ENCODE measurements at regions not wholly inside any gene's neighbourhood (a gene's known extent, or its start where the extent isn't known, plus 50 kb on each side); places are given as distances from the start of the nearest gene placed in this dataset.
"Not testable (repeated sequence)": the region's sequence is repeated elsewhere in the genome, so short reads cannot be mapped to it uniquely, and the experiment has no call there.

GRCh38 chr3:125671461-125672243, 76.4 kb upstream of the OSBPL11 start:
- Histone ChIP-seq H3K36me3 (ENCODE audit: insufficient read depth in 1 of 2, low read depth in 1 of 2) (no peaks in the 10 kb centered on the region), H3K27ac (no peak overlapping the region), H3K4me1 (no peaks in the 10 kb centered on the region), H3K9me3 (no peaks in the 10 kb centered on the region), H3K27me3 (ENCODE audit: insufficient read depth in 3 of 3, low read length in 2 of 3) (no peaks in the 10 kb centered on the region), H3K4me3 (no peak overlapping the region)
- intact Hi-C loops (cut with DNase I), result no loop called here
- ATAC-seq (no peak), DNase-seq (no peak)
- no peak for TF ChIP-seq CTCF (IDR thresholded peaks at IDR 0.05)
- 89 to 97% (median 90%) methylated on average over 37 to 39 of the region's 39 CpGs for WGBS, 3 donors

GRCh38 chr3:125675791-125676190, 80.5 kb upstream of the OSBPL11 start:
- no peak overlapping the region for H3K27ac ChIP-seq
- ATAC-seq (peak in 1 of 4 donors; percentile 36), DNase-seq (no peak)
- H3K4me1 ChIP-seq, result no peaks in the 10 kb centered on the region
- 62 to 71% (median 62%) methylated on average over 4 of the region's 4 CpGs for WGBS, 3 donors
- no peak overlapping the region for H3K4me3 ChIP-seq
- no peaks in the 10 kb centered on the region for H3K9me3 ChIP-seq
- H3K27me3 ChIP-seq (ENCODE audit: insufficient read depth in 3 of 3, low read length in 2 of 3), result no peaks in the 10 kb centered on the region
- intact Hi-C loops (cut with DNase I), result no loop called here
- H3K36me3 ChIP-seq (ENCODE audit: insufficient read depth in 1 of 2, low read depth in 1 of 2), result no peaks in the 10 kb centered on the region
- no peak for TF ChIP-seq CTCF (IDR thresholded peaks at IDR 0.05)

- Histone ChIP-seq H3K4me3 (no peak overlapping the region), H3K4me1 (no peaks in the 10 kb centered on the region), H3K27me3 (ENCODE audit: insufficient read depth in 3 of 3, low read length in 2 of 3) (no peaks in the 10 kb centered on the region), H3K36me3 (ENCODE audit: insufficient read depth in 1 of 2, low read depth in 1 of 2) (no peaks in the 10 kb centered on the region), H3K27ac (no peak overlapping the region), H3K9me3 (no peaks in the 10 kb centered on the region)
- 63 to 79% (median 76%) methylated on average over 4 of the region's 4 CpGs for WGBS, 3 donors
- ATAC-seq (peak in 1 of 4 donors; percentile 47), DNase-seq (no peak)
- TF ChIP-seq CTCF (IDR thresholded peaks at IDR 0.05), result no peak
- intact Hi-C loops (cut with DNase I), result no loop called here
Measured at GRCh38 chr3:125679258-125679657, 84.0 kb upstream of the OSBPL11 start.

GRCh38 chr3:125681146-125681545, 85.8 kb upstream of the OSBPL11 start:
- ATAC-seq (no peak), DNase-seq (no peak)
- no peak overlapping the region for H3K4me3 ChIP-seq
- no peaks in the 10 kb centered on the region for H3K27me3 ChIP-seq (ENCODE audit: insufficient read depth in 3 of 3, low read length in 2 of 3)
- WGBS, 3 donors, result 94 to 97% (median 95%) methylated on average over 11 of the region's 11 CpGs
- no peaks in the 10 kb centered on the region for H3K4me1 ChIP-seq
- no peaks in the 10 kb centered on the region for H3K36me3 ChIP-seq (ENCODE audit: insufficient read depth in 1 of 2, low read depth in 1 of 2)
- no peak for TF ChIP-seq CTCF (IDR thresholded peaks at IDR 0.05)
- no peak overlapping the region for H3K27ac ChIP-seq
- H3K9me3 ChIP-seq, result no peaks in the 10 kb centered on the region
- intact Hi-C loops (cut with DNase I), result no loop called here

GRCh38 chr3:125681906-125682305, 86.6 kb upstream of the OSBPL11 start:
- ATAC-seq, result not testable (repeated sequence)
- 83 to 88% (median 87%) methylated on average over 4 to 5 of the region's 5 CpGs for WGBS, 3 donors

GRCh38 chr3:125682610-125683009, 87.3 kb upstream of the OSBPL11 start:
- WGBS, 3 donors, result 35 to 41% (median 35%) methylated on average over 4 of the region's 4 CpGs
- H3K9me3 ChIP-seq, result not testable (repeated sequence)

More at GRCh38 chr3:125681906-125682305, 86.6 kb upstream of the OSBPL11 start:
- H3K36me3 ChIP-seq (ENCODE audit: insufficient read depth in 1 of 2, low read depth in 1 of 2); H3K4me1 ChIP-seq; H3K4me3 ChIP-seq; H3K27ac ChIP-seq; H3K27me3 ChIP-seq (ENCODE audit: insufficient read depth in 3 of 3, low read length in 2 of 3); DNase-seq; intact Hi-C loops (cut with DNase I); H3K9me3 ChIP-seq: not testable (repeated sequence)

More at GRCh38 chr3:125682610-125683009, 87.3 kb upstream of the OSBPL11 start:
- H3K4me3 ChIP-seq; H3K4me1 ChIP-seq; H3K27ac ChIP-seq; H3K36me3 ChIP-seq (ENCODE audit: insufficient read depth in 1 of 2, low read depth in 1 of 2); H3K27me3 ChIP-seq (ENCODE audit: insufficient read depth in 3 of 3, low read length in 2 of 3); intact Hi-C loops (cut with DNase I): not testable (repeated sequence)
- DNase-seq (peak; percentile 43 to 64), ATAC-seq (peak in 3 of 4 donors; percentile 6 to 51 (median 46))
